SK-N-MC (cell line): ENCODE measurements at regions not wholly inside any gene's neighbourhood (a gene's known extent, or its start where the extent isn't known, plus 50 kb on each side); places are given as distances from the start of the nearest gene placed in this dataset.
A peak's percentile ranks its signal among the peaks of the same experiment; 100 is the strongest.

Experiments
- DNase-seq: peaks from one replicate; pipeline ENCODE4 v3.0.0-alpha.2; 2011; ENCODE audit warnings: low read depth, low spot score
- H3K27ac ChIP-seq: fragments of 200-600 bp; sonication (generic); 2 replicates; pipeline ENCODE4 v1.5.1; 2016; ENCODE audit warnings: mixed run types
- H3K36me3 ChIP-seq: fragments of 200-600 bp; sonication (generic); 2 replicates; pipeline ENCODE4 v1.6.1; 2017; ENCODE audit warnings: antibody characterized with exemption, low read length, mixed read lengths; ENCODE audit not compliant: insufficient read depth
- H3K4me3 ChIP-seq: fragments of 200-600 bp; sonication (generic); 2 replicates; pipeline ENCODE4 v1.5.1; 2016
- H3K9ac ChIP-seq: fragments of 200-600 bp; sonication (generic); 2 replicates; pipeline ENCODE4 v1.8.0; 2017; ENCODE audit warnings: mixed run types, mixed read lengths; ENCODE audit not compliant: insufficient read length
- H3K9me3 ChIP-seq: fragments of 200-600 bp; sonication (generic); 2 replicates; pipeline ENCODE4 v1.6.1; 2017; ENCODE audit warnings: low read depth, mild to moderate bottlenecking, antibody characterized with exemption, low read length, moderate library complexity, mixed read lengths
- EZH2 ChIP-seq: fragments of 200-600 bp; sonication (generic); IDR thresholded peaks from one replicate; pipeline ENCODE4 v1.6.1; 2017; ENCODE audit warnings: antibody characterized with exemption
- FOXP2 ChIP-seq: optimal IDR thresholded peaks from 2 replicates; pipeline ENCODE3; 2011; ENCODE audit warnings: mild to moderate bottlenecking, moderate library complexity; ENCODE audit not compliant: insufficient read depth; ENCODE audit errors: extremely low read length, control extremely low read depth
- POLR2AphosphoS5 ChIP-seq: IDR thresholded peaks from 2 replicates; pipeline ENCODE4 v1.6.1; 2012; ENCODE audit warnings: mild to moderate bottlenecking, low read depth, low read length, borderline replicate concordance

GRCh38 chr2:94939349-94939748, 68.1 kb downstream of the TEKT4 start:
- no peak for DNase-seq

DNA sequence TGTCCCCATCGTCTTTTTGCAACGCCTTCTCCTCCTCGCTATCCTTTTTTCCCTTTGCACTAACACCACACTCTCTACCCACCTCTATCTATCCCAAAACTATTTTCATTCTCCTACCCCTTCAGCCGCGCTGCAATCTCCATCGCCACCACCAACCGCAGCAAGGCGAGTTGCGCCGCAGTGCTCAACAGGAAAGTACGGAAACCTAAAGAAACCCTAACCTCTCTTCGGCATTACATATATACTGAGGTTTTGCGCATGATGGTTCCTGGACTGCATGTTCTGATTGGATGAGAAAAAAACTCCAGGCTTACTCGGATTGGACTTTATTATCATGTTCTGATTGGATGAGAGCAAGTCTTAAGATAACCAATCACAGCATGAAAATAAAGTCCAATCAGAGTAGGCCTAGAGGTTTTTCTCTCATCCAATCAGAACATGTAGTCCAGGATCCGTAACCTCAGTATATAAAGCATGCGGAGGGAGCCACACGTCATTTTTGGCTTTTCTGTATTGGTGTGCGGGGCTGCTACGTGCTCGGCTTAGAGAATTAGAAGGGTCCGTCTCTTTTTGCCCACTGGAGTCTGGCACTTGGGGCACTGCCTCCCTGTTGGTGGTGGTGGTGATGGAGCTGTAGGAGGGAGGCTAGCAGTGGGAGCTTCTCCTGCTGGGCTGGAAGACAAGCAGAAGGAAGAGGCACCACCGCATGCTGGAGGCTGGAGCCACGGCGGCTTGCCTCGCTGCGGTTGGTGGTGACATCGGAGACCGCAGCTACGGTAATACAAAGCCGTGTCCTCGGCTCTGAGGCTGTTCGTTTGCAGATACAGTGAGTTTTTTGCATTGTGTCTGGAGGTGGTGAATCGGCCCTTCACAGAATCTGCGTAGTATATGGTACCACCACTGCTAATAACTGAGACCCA, 76.1 kb downstream of the TEKT4 start:
- no peaks in the 10 kb centered on the region for H3K9me3 ChIP-seq
- no peak overlapping the region for H3K27ac ChIP-seq
- TF ChIP-seq EZH2 (no peak), POLR2AphosphoS5 (no peak), FOXP2 (no peak)
- H3K9ac ChIP-seq, result no peak overlapping the region
- H3K4me3 ChIP-seq, result no peak overlapping the region
- DNase-seq, result no peak
- H3K36me3 ChIP-seq, result no peaks in the 10 kb centered on the region

More at GRCh38 chr2:94939349-94939748, 68.1 kb downstream of the TEKT4 start:
- Histone ChIP-seq H3K9me3 (no peaks in the 10 kb centered on the region), H3K4me3 (no peak overlapping the region), H3K27ac (no peak overlapping the region), H3K36me3 (no peaks in the 10 kb centered on the region), H3K9ac (no peak overlapping the region)
- no peak for TF ChIP-seq FOXP2
- no peak for TF ChIP-seq POLR2AphosphoS5
- no peak for TF ChIP-seq EZH2

GRCh38 chr2:94955702-94956101, 69.8 kb upstream of the MAL start:
- Histone ChIP-seq H3K9me3 (no peaks in the 10 kb centered on the region), H3K36me3 (no peaks in the 10 kb centered on the region), H3K27ac (no peak overlapping the region), H3K9ac (no peak overlapping the region), H3K4me3 (no peak overlapping the region)
- TF ChIP-seq FOXP2 (no peak), POLR2AphosphoS5 (no peak), EZH2 (no peak)
- DNase-seq, result no peak

- DNase-seq, result peak; percentile 1
- H3K27ac ChIP-seq, result no peak overlapping the region
- H3K9ac ChIP-seq, result no peak overlapping the region
- H3K9me3 ChIP-seq, result no peaks in the 10 kb centered on the region
- TF ChIP-seq POLR2AphosphoS5 (no peak), FOXP2 (no peak), EZH2 (no peak)
- no peak overlapping the region for H3K4me3 ChIP-seq
- no peaks in the 10 kb centered on the region for H3K36me3 ChIP-seq
These were observed 68.6 kb upstream of the MAL start for GRCh38 chr2:94956797-94957391.

DNA sequence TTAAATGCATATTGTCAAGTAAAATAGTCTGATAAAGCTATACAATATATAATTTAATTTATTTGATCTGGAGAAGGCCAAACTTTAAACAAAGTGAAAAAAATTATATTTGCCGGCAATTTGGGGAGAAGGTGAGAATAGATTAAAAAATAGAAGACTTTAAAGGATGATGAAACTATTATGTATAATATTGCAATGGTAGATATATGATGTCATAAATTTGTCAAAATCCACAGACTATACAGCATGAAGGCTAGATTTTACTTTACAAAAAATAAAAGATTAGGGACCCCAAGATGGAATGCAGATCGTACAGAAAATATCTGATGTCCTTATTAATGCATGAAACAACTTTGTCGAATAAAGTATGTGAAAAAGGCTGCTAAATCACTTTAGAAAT, 67.3 kb upstream of the MAL start:
- H3K9me3 ChIP-seq, result no peaks in the 10 kb centered on the region
- DNase-seq, result no peak
- no peaks in the 10 kb centered on the region for H3K36me3 ChIP-seq
- no peak for TF ChIP-seq POLR2AphosphoS5
- no peak for TF ChIP-seq FOXP2
- TF ChIP-seq EZH2, result no peak
- no peak overlapping the region for H3K9ac ChIP-seq
- H3K27ac ChIP-seq, result no peak overlapping the region
- H3K4me3 ChIP-seq, result no peak overlapping the region

DNA sequence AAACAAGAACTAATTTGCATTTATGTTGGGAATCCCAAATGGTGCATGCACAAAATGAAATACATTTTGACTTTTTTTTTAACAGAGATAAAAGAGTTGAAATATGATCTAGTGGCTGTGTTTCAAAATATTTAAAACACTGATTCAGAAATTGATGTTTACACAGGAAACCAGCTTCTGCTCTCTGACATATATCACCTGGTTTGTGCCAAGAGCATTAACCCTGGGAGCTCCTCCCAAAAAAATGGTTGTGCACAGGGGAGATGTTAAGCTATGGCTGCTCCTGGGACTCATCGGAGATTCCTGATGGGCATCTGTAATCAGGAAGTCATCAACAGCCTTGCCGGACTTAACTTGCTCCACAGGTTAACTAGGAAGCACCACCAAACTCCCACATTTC, 65.2 kb upstream of the MAL start:
- Histone ChIP-seq H3K36me3 (no peaks in the 10 kb centered on the region), H3K9ac (no peak overlapping the region), H3K27ac (no peak overlapping the region), H3K9me3 (no peaks in the 10 kb centered on the region), H3K4me3 (no peak overlapping the region)
- TF ChIP-seq POLR2AphosphoS5 (no peak), EZH2 (no peak), FOXP2 (no peak)
- no peak for DNase-seq

- DNase-seq, result no peak
- TF ChIP-seq FOXP2 (no peak), EZH2 (no peak), POLR2AphosphoS5 (no peak)
- H3K36me3 ChIP-seq, result no peaks in the 10 kb centered on the region
- no peaks in the 10 kb centered on the region for H3K9me3 ChIP-seq
- H3K9ac ChIP-seq, result no peak overlapping the region
- H3K27ac ChIP-seq, result no peak overlapping the region
- H3K4me3 ChIP-seq, result no peak overlapping the region
These were observed 64.8 kb upstream of the MAL start for GRCh38 chr2:94960751-94961150.

GRCh38 chr2:94964193-94964592, 61.3 kb upstream of the MAL start:
- H3K4me3 ChIP-seq, result no peak overlapping the region
- H3K36me3 ChIP-seq, result no peaks in the 10 kb centered on the region
- no peak overlapping the region for H3K9ac ChIP-seq
- H3K27ac ChIP-seq, result no peak overlapping the region
- TF ChIP-seq EZH2 (no peak), POLR2AphosphoS5 (no peak), FOXP2 (no peak)
- DNase-seq, result no peak
- no peaks in the 10 kb centered on the region for H3K9me3 ChIP-seq
